ENCODE measurements at regions not wholly inside any gene's neighbourhood (a gene's known extent, or its start where the extent isn't known, plus 50 kb on each side); places are given as distances from the start of the nearest gene placed in this dataset.

DNA sequence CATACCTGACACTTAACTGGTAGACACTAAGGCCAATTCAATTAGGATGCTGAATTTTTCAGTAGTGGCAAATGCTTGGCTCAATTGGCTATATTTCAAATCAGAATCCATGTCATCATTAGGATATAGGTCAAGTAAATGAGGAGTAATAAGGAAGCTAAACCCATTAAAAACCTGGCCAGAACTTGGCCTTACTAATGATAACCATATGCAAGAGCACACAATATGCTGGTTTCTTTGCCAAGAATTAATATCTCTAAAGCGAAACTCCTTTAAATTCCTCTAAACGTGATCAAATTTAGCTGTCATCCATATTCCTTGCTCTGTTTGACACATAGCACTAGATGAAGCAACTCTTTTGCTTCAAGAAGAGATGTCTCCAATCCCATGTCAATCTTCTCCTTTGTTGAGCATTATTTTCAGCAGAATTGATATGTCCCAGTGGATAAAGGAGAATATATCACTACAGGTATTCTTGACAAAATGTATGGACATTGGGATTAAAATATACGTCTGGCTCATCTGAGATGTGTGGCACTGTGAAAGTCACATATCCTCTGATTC lies 206.1 kb upstream of the ANKRD50 start:
- intact Hi-C loops (cut with DNase I; ENCODE audit: low total_unique reads) = no loop called here
- no peak for DNase-seq (ENCODE audit: low spot score in 2 of 2)
- no peak for TF ChIP-seq CTCF (IDR thresholded peaks at IDR 0.05)
- no peak for TF ChIP-seq POLR2A (IDR thresholded peaks at IDR 0.05)
- WGBS, 2 donors = 65 to 76% methylated on average over 3 of the region's 3 CpGs
- no peak overlapping the region for H3K4me3 ChIP-seq (ENCODE audit: low read depth, poor library complexity, severe bottlenecking)

DNA sequence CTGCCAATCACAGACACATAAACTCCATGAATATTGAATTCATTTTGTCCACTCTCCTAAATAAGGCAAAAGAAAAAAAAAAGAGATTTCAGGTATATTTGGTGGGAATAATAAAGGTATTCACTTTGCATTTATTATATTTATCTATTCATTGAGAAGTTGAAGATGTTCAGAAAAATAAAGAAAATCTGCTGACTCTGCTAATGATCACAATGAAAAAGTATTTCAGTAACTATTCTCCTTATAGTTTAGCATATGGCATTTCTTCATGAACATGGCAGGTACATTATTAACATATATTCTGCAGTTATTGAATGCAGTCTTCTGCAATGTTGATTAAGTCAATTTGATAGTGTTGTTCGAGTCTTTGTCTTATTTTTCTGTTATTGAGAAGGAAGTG lies 202.5 kb upstream of the ANKRD50 start:
- intact Hi-C loops (cut with DNase I; ENCODE audit: low total_unique reads) = no loop called here
- no peak for DNase-seq (ENCODE audit: low spot score in 2 of 2)
- TF ChIP-seq CTCF (IDR thresholded peaks at IDR 0.05) (no peak), POLR2A (IDR thresholded peaks at IDR 0.05) (no peak)
- WGBS, 2 donors = 78 to 83% methylated on average over 1 of the region's 1 CpG
- H3K4me3 ChIP-seq (ENCODE audit: low read depth, poor library complexity, severe bottlenecking) = no peak overlapping the region

DNA sequence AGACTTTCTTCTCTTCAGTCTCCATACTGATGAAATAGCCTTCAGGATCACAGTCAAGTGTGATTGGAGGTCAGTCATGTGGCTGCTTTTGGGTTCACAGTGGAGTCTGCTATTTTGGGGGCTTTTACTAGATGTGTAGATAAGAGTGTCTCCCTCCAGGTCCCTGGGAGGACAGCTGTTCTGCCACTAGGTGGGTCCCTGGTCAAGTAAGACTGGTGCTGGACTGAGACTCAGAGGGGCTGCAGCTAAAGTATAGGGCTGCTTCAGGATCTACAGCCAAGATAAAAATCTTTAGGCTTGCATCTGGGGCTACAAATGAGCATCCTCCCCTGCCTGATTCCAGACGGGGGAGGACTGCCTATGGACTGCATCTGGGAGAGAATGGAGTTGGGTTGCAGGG lies 200.7 kb upstream of the ANKRD50 start:
- H3K4me3 ChIP-seq (ENCODE audit: low read depth, poor library complexity, severe bottlenecking) = no peak overlapping the region
- WGBS, 2 donors = 83 to 100% methylated on average over 1 of the region's 1 CpG
- intact Hi-C loops (cut with DNase I; ENCODE audit: low total_unique reads) = no loop called here
- TF ChIP-seq POLR2A (IDR thresholded peaks at IDR 0.05) (no peak), CTCF (IDR thresholded peaks at IDR 0.05) (no peak)
- no peak for DNase-seq (ENCODE audit: low spot score in 2 of 2)

DNA sequence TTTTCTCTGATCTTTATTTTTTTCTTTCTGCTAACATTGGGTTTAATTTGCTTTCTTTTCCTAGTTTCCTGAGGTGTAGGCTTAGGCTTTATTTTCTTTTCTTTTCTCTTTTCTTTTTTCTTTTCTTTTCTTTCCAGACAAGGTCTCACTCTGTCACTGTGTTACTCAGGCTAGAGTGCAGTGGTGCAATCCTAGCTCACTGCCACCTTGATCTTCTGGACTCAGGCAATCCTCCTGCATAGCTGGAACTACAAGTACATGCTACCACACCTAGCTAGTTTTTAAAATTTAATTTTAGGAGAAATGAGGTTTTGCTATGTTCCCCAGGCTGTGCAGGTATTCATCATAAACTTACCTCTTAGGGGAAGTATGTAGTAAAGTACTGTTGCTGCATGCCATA lies 197.8 kb upstream of the ANKRD50 start:
- H3K4me3 ChIP-seq (ENCODE audit: low read depth, poor library complexity, severe bottlenecking) = no peak overlapping the region
- TF ChIP-seq POLR2A (IDR thresholded peaks at IDR 0.05) (no peak), CTCF (IDR thresholded peaks at IDR 0.05) (no peak)
- intact Hi-C loops (cut with DNase I; ENCODE audit: low total_unique reads) = no loop called here

DNA sequence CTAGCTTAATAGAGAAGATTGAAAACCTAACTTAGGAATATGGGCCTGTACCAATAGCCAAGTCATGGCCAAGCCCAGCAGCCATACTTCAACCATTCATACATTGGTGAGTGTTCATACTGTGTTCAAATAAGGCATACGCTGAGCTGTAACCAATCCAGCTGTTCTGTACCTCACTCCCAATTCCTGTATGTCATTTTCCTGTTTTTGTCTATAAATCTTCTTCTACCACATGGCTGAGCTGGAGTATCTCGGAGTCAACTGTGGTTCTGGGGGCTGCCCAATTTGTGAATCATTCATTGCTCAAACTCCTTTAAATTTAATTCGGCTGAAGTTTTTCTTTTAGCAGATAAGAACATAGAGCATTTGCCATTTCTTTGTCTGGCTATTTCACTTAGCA lies 195.3 kb upstream of the ANKRD50 start:
- 59 to 68% methylated on average over 3 of the region's 3 CpGs for WGBS, 2 donors
- DNase-seq (ENCODE audit: low spot score in 2 of 2) = no peak
- intact Hi-C loops (cut with DNase I; ENCODE audit: low total_unique reads) = no loop called here
- no peak for TF ChIP-seq POLR2A (IDR thresholded peaks at IDR 0.05)
- TF ChIP-seq CTCF (IDR thresholded peaks at IDR 0.05) = no peak
- H3K4me3 ChIP-seq (ENCODE audit: low read depth, poor library complexity, severe bottlenecking) = no peak overlapping the region

More for the DNA sequence above, 197.8 kb upstream of the ANKRD50 start:
- DNase-seq (ENCODE audit: low spot score in 2 of 2) = no peak

GRCh38 chr4:124905441-124905840 lies 192.9 kb upstream of the ANKRD50 start:
- no peak overlapping the region for H3K4me3 ChIP-seq (ENCODE audit: low read depth, poor library complexity, severe bottlenecking)
- no peak for DNase-seq (ENCODE audit: low spot score in 2 of 2)
- intact Hi-C loops (cut with DNase I; ENCODE audit: low total_unique reads) = no loop called here
- no peak for TF ChIP-seq CTCF (IDR thresholded peaks at IDR 0.05)
- no peak for TF ChIP-seq POLR2A (IDR thresholded peaks at IDR 0.05)
- WGBS, 2 donors = 50 to 52% methylated on average over 4 of the region's 4 CpGs

All from lower leg skin (tissue), 4 donors.